HEK293 (cell line): ENCODE measurements at regions not wholly inside any gene's neighbourhood (a gene's known extent, or its start where the extent isn't known, plus 50 kb on each side); places are given as distances from the start of the nearest gene placed in this dataset.

Source experiments
- CTCF ChIA-PET: fragments of 350-600 bp; formaldehyde crosslinking; extraction: SDS; loops from one replicate; lab custom pipeline; 2021; ENCODE audit warnings: antibody characterized with exemption; lab: Yijun Ruan, JAX
- POLR2A ChIA-PET: fragments of 300-600 bp; formaldehyde crosslinking; extraction: SDS; loops from one replicate; lab custom pipeline; 2020; ENCODE audit warnings: antibody characterized with exemption, inconsistent platforms; lab: Yijun Ruan, JAX
- H3K27ac ChIP-seq: fragments of 200-500 bp; sonication (Bioruptor generic); 2 replicates; pipeline ENCODE4 v1.5.1; 2014; ENCODE audit warnings: low read depth, low read length, control low read depth, inconsistent platforms; ENCODE audit errors: extremely low read depth
- H3K36me3 ChIP-seq, 2 experiments: fragments of 200-500 bp in 1 of 2; sonication (Bioruptor generic) in 1 of 2; 1 replicate in 1 of 2; 2 replicates in 1 of 2; pipeline ENCODE4 v1.5.1; 2014 to 2017; ENCODE audit warnings: inconsistent platforms in 2 of 2, low read length in 2 of 2; ENCODE audit not compliant: control insufficient read depth in 2 of 2, insufficient read depth in 1 of 2
- H3K4me1 ChIP-seq: fragments of 200-500 bp; sonication (Bioruptor generic); 2 replicates; pipeline ENCODE4 v1.5.1; 2014; ENCODE audit warnings: mild to moderate bottlenecking, low read length, inconsistent platforms; ENCODE audit not compliant: control insufficient read depth, insufficient read depth
- H3K4me3 ChIP-seq: 2 replicates; pipeline ENCODE4 v1.5.1; 2011; ENCODE audit warnings: low read depth, mild to moderate bottlenecking, control low read depth, low read length, moderate library complexity
- H3K9me3 ChIP-seq: fragments of 200-500 bp; sonication (Bioruptor generic); 2 replicates; pipeline ENCODE4 v1.5.1; 2014; ENCODE audit warnings: low read depth, low read length, inconsistent platforms; ENCODE audit not compliant: control insufficient read depth, insufficient read depth
- BCL11A ChIP-seq: fragments of 450-650 bp; formaldehyde crosslinking; IDR thresholded peaks from 2 replicates; pipeline ENCODE4 v1.5.1; 2016; ENCODE audit warnings: low read depth, missing biosample characterization, missing genetic modification characterization
- PRDM2 ChIP-seq: fragments of 450-650 bp; formaldehyde crosslinking; IDR thresholded peaks from 2 replicates; pipeline ENCODE4 v1.5.1; 2016; ENCODE audit warnings: missing biosample characterization, missing genetic modification characterization, borderline replicate concordance
- RBAK ChIP-seq: fragments of 450-650 bp; formaldehyde crosslinking; IDR thresholded peaks from 2 replicates; pipeline ENCODE4 v1.5.1; 2016; ENCODE audit warnings: missing biosample characterization, missing genetic modification characterization
- TRIM28 ChIP-seq: IDR thresholded peaks from 2 replicates; pipeline ENCODE4 v1.6.1; 2011; ENCODE audit warnings: low read length, control low read depth, borderline replicate concordance
- ZNF211 ChIP-seq: fragments of 450-650 bp; formaldehyde crosslinking; IDR thresholded peaks from 2 replicates; pipeline ENCODE4 v1.5.1; 2016; ENCODE audit warnings: low read depth, missing biosample characterization, missing genetic modification characterization
- ZNF24 ChIP-seq: fragments of 450-650 bp; formaldehyde crosslinking; IDR thresholded peaks from 2 replicates; pipeline ENCODE4 v1.5.1; 2016; ENCODE audit warnings: missing biosample characterization, missing genetic modification characterization
- ZNF366 ChIP-seq: fragments of 450-650 bp; formaldehyde crosslinking; conservative IDR thresholded peaks from 2 replicates; pipeline ENCODE4 v1.5.1; 2016; ENCODE audit warnings: missing biosample characterization, missing genetic modification characterization
- ZNF423 ChIP-seq: fragments of 450-650 bp; formaldehyde crosslinking; IDR thresholded peaks from 2 replicates; pipeline ENCODE4 v1.5.1; 2016; ENCODE audit warnings: missing biosample characterization, missing genetic modification characterization
- ZNF596 ChIP-seq: fragments of 450-650 bp; IDR thresholded peaks from 2 replicates; pipeline ENCODE4 v1.5.0; 2018; ENCODE audit warnings: missing biosample characterization, mild to moderate bottlenecking, missing genetic modification characterization, moderate library complexity
- ZNF629 ChIP-seq: fragments of 450-650 bp; formaldehyde crosslinking; IDR thresholded peaks from 2 replicates; pipeline ENCODE4 v1.5.1; 2017; ENCODE audit warnings: missing biosample characterization, missing genetic modification characterization
- TF ChIP-seq, protein P1 (sequence below): fragments of 450-650 bp; formaldehyde crosslinking; IDR thresholded peaks from 2 replicates; pipeline ENCODE4 v1.5.1; 2017; ENCODE audit warnings: missing biosample characterization, mild to moderate bottlenecking, missing genetic modification characterization, moderate library complexity
- TF ChIP-seq, protein P2 (sequence below): fragments of 450-650 bp; formaldehyde crosslinking; IDR thresholded peaks from 2 replicates; pipeline ENCODE4 v1.5.1; 2016; ENCODE audit warnings: missing biosample characterization, missing genetic modification characterization
- TF ChIP-seq, protein P3 (sequence below): fragments of 450-650 bp; formaldehyde crosslinking; IDR thresholded peaks from 2 replicates; pipeline ENCODE4 v1.5.1; 2016; ENCODE audit warnings: missing biosample characterization, missing genetic modification characterization
- TF ChIP-seq, protein P4 (sequence below): fragments of 450-650 bp; formaldehyde crosslinking; IDR thresholded peaks from 2 replicates; pipeline ENCODE4 v1.5.1; 2016; ENCODE audit warnings: missing biosample characterization, missing genetic modification characterization

GRCh38 chr2:2801458-2801857 is 470.4 kb upstream of the MYT1L start:
- TF ChIP-seq, protein P1, sequence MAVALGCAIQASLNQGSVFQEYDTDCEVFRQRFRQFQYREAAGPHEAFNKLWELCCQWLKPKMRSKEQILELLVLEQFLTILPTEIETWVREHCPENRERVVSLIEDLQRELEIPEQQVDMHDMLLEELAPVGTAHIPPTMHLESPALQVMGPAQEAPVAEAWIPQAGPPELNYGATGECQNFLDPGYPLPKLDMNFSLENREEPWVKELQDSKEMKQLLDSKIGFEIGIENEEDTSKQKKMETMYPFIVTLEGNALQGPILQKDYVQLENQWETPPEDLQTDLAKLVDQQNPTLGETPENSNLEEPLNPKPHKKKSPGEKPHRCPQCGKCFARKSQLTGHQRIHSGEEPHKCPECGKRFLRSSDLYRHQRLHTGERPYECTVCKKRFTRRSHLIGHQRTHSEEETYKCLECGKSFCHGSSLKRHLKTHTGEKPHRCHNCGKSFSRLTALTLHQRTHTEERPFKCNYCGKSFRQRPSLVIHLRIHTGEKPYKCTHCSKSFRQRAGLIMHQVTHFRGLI, result peak; percentile 39; the same call in 1 of the 2 replicates
- TF ChIP-seq, protein P2, sequence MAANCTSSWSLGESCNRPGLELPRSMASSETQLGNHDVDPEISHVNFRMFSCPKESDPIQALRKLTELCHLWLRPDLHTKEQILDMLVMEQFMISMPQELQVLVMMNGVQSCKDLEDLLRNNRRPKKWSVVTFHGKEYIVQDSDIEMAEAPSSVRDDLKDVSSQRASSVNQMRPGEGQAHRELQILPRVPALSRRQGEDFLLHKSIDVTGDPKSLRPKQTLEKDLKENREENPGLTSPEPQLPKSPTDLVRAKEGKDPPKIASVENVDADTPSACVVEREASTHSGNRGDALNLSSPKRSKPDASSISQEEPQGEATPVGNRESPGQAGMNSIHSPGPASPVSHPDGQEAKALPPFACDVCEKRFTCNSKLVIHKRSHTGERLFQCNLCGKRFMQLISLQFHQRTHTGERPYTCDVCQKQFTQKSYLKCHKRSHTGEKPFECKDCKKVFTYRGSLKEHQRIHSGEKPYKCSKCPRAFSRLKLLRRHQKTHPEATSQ, result no peak
- no peaks in the 10 kb centered on the region for H3K36me3 ChIP-seq
- no peaks in the 10 kb centered on the region for H3K9me3 ChIP-seq
- POLR2A ChIA-PET, result no interaction called here
- no peaks in the 10 kb centered on the region for H3K4me1 ChIP-seq
- H3K27ac ChIP-seq, result no peak overlapping the region
- CTCF ChIA-PET, result no interaction called here
- H3K4me3 ChIP-seq, result no peak overlapping the region

GRCh38 chr2:2800697-2801096 is 469.6 kb upstream of the MYT1L start:
- no peaks in the 10 kb centered on the region for H3K9me3 ChIP-seq
- no peak overlapping the region for H3K4me3 ChIP-seq
- ChIA-PET POLR2A (no interaction called here), CTCF (no interaction called here)
- no peaks in the 10 kb centered on the region for H3K36me3 ChIP-seq
- TF ChIP-seq ZNF423 (tag by site-specific recombination) (no peak), ZNF24 (tag by site-specific recombination) (no peak), ZNF366 (tag by site-specific recombination) (no peak), RBAK (tag by site-specific recombination) (no peak), ZNF211 (tag by site-specific recombination) (no peak), ZNF596 (tag by site-specific recombination) (no peak), ZNF629 (tag by site-specific recombination) (no peak), BCL11A (tag by site-specific recombination) (no peak), PRDM2 (tag by site-specific recombination) (no peak), TRIM28 (no peak)
- TF ChIP-seq, protein P3, sequence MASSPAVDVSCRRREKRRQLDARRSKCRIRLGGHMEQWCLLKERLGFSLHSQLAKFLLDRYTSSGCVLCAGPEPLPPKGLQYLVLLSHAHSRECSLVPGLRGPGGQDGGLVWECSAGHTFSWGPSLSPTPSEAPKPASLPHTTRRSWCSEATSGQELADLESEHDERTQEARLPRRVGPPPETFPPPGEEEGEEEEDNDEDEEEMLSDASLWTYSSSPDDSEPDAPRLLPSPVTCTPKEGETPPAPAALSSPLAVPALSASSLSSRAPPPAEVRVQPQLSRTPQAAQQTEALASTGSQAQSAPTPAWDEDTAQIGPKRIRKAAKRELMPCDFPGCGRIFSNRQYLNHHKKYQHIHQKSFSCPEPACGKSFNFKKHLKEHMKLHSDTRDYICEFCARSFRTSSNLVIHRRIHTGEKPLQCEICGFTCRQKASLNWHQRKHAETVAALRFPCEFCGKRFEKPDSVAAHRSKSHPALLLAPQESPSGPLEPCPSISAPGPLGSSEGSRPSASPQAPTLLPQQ (tag by site-specific recombination), result no peak
- TF ChIP-seq, protein P4, sequence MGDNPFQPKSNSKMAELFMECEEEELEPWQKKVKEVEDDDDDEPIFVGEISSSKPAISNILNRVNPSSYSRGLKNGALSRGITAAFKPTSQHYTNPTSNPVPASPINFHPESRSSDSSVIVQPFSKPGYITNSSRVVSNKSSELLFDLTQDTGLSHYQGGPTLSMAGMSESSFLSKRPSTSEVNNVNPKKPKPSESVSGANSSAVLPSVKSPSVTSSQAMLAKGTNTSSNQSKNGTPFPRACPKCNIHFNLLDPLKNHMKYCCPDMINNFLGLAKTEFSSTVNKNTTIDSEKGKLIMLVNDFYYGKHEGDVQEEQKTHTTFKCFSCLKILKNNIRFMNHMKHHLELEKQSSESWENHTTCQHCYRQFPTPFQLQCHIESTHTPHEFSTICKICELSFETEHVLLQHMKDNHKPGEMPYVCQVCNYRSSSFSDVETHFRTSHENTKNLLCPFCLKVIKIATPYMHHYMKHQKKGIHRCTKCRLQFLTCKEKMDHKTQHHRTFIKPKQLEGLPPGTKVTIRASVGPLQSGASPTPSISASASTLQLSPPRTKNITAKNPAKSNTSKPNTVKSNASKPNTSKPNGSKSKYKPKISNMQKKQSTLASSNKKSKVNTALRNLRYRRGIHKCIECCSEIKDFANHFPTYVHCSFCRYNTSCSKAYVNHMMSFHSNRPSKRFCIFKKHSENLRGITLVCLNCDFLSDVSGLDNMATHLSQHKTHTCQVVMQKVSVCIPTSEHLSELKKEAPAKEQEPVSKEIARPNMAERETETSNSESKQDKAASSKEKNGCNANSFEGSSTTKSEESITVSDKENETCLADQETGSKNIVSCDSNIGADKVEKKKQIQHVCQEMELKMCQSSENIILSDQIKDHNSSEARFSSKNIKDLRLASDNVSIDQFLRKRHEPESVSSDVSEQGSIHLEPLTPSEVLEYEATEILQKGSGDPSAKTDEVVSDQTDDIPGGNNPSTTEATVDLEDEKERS (tag by site-specific recombination), result no peak
- H3K4me1 ChIP-seq, result no peaks in the 10 kb centered on the region
- H3K27ac ChIP-seq, result no peak overlapping the region
